ENCODE measurements at regions not wholly inside any gene's neighbourhood (a gene's known extent, or its start where the extent isn't known, plus 50 kb on each side); places are given as distances from the start of the nearest gene placed in this dataset.

- 94 to 99% (median 97%) methylated on average over 2 of the region's 2 CpGs for WGBS, 3 donors
Observed at GRCh38 chr6:169391473-169392071, 137.9 kb upstream of the THBS2 start.

GRCh38 chr6:169388395-169389166, 134.9 kb upstream of the THBS2 start:
- intact Hi-C loops (cut with DNase I) = no loop called here
- Histone ChIP-seq H3K4me1 (ENCODE audit: insufficient read depth) (peaks cover 15% of the 10 kb centered on the region), H3K36me3 (no peaks in the 10 kb centered on the region), H3K9me3 (no peaks in the 10 kb centered on the region), H3K27ac (peak overlapping the region in 1 of 2 donors; percentile 80), H3K27me3 (no peaks in the 10 kb centered on the region), H3K4me3 (no peak overlapping the region)
- DNase-seq = no peak
- no peak for TF ChIP-seq POLR2A (IDR thresholded peaks at IDR 0.05)
- TF ChIP-seq EP300 (IDR thresholded peaks at IDR 0.05) = no peak
- TF ChIP-seq, protein P1, sequence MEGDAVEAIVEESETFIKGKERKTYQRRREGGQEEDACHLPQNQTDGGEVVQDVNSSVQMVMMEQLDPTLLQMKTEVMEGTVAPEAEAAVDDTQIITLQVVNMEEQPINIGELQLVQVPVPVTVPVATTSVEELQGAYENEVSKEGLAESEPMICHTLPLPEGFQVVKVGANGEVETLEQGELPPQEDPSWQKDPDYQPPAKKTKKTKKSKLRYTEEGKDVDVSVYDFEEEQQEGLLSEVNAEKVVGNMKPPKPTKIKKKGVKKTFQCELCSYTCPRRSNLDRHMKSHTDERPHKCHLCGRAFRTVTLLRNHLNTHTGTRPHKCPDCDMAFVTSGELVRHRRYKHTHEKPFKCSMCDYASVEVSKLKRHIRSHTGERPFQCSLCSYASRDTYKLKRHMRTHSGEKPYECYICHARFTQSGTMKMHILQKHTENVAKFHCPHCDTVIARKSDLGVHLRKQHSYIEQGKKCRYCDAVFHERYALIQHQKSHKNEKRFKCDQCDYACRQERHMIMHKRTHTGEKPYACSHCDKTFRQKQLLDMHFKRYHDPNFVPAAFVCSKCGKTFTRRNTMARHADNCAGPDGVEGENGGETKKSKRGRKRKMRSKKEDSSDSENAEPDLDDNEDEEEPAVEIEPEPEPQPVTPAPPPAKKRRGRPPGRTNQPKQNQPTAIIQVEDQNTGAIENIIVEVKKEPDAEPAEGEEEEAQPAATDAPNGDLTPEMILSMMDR (IDR thresholded peaks at IDR 0.05) = no peak
- WGBS, 3 donors = 25 to 39% (median 28%) methylated on average over 20 of the region's 20 CpGs

More at GRCh38 chr6:169391473-169392071, 137.9 kb upstream of the THBS2 start:
- H3K27ac ChIP-seq = no peak overlapping the region
- H3K4me3 ChIP-seq = no peak overlapping the region
- TF ChIP-seq EP300 (IDR thresholded peaks at IDR 0.05) = no peak
- TF ChIP-seq, protein P1 (IDR thresholded peaks at IDR 0.05) = no peak
- no peak for TF ChIP-seq POLR2A (IDR thresholded peaks at IDR 0.05)
- no peak for DNase-seq
- H3K27me3 ChIP-seq = no peaks in the 10 kb centered on the region
- peaks cover 7% of the 10 kb centered on the region for H3K4me1 ChIP-seq (ENCODE audit: insufficient read depth)
- no peaks in the 10 kb centered on the region for H3K9me3 ChIP-seq
- H3K36me3 ChIP-seq = no peaks in the 10 kb centered on the region
- intact Hi-C loops (cut with DNase I) = no loop called here

- H3K4me1 ChIP-seq (ENCODE audit: insufficient read depth) = peaks cover 15% of the 10 kb centered on the region
- H3K9me3 ChIP-seq = no peaks in the 10 kb centered on the region
- intact Hi-C loops (cut with DNase I) = no loop called here
- H3K27me3 ChIP-seq = no peaks in the 10 kb centered on the region
- peak overlapping the region in 1 of 2 donors; percentile 80 for H3K27ac ChIP-seq
- H3K4me3 ChIP-seq = no peak overlapping the region
- no peak for DNase-seq
- H3K36me3 ChIP-seq = no peaks in the 10 kb centered on the region
- 63 to 82% (median 67%) methylated on average over 9 of the region's 9 CpGs for WGBS, 3 donors
- TF ChIP-seq POLR2A (IDR thresholded peaks at IDR 0.05) = no peak
- no peak for TF ChIP-seq EP300 (IDR thresholded peaks at IDR 0.05)
- TF ChIP-seq, protein P1 (IDR thresholded peaks at IDR 0.05) = no peak
Observed at GRCh38 chr6:169387809-169388383, 134.2 kb upstream of the THBS2 start.

GRCh38 chr6:169386411-169387057, 132.9 kb upstream of the THBS2 start:
- no peaks in the 10 kb centered on the region for H3K27me3 ChIP-seq
- intact Hi-C loops (cut with DNase I) = no loop called here
- no peak overlapping the region for H3K4me3 ChIP-seq

More at GRCh38 chr6:169386411-169387057, 132.9 kb upstream of the THBS2 start:
- TF ChIP-seq, protein P1 (IDR thresholded peaks at IDR 0.05) = no peak
- TF ChIP-seq POLR2A (IDR thresholded peaks at IDR 0.05) (no peak), EP300 (IDR thresholded peaks at IDR 0.05) (no peak)
- Histone ChIP-seq H3K36me3 (no peaks in the 10 kb centered on the region), H3K27ac (peak overlapping the region in 1 of 2 donors; percentile 80), H3K4me1 (ENCODE audit: insufficient read depth) (peaks cover 18% of the 10 kb centered on the region), H3K9me3 (no peaks in the 10 kb centered on the region)
- DNase-seq = peak in 4 of 5 donors; percentile 33 to 54 (median 44)
- WGBS, 3 donors = 12 to 29% (median 15%) methylated on average over 20 of the region's 20 CpGs
